ENCODE measurements at regions not wholly inside any gene's neighbourhood (a gene's known extent, or its start where the extent isn't known, plus 50 kb on each side); places are given as distances from the start of the nearest gene placed in this dataset.

- Histone ChIP-seq H3K4me3 (no peak overlapping the region), H3K27ac (no peak overlapping the region), H3K9me3 (no peaks in the 10 kb centered on the region), H3K27me3 (no peaks in the 10 kb centered on the region), H3K4me1 (no peaks in the 10 kb centered on the region), H3K36me3 (no peaks in the 10 kb centered on the region)
- no peak for DNase-seq
- WGBS, 2 donors: 69% methylated on average over 1 of the region's 1 CpG
- TF ChIP-seq POLR2A (IDR thresholded peaks at IDR 0.05) (no peak), CTCF (IDR thresholded peaks at IDR 0.05) (no peak), EP300 (IDR thresholded peaks at IDR 0.05) (no peak), POLR2AphosphoS5 (IDR thresholded peaks at IDR 0.05) (no peak)
- intact Hi-C loops (cut with DNase I): no loop called here
Observed at GRCh38 chr4:162938738-162939485, 227.8 kb downstream of the NAF1 start.

GRCh38 chr4:162935214-162935613, 231.5 kb downstream of the NAF1 start:
- 77% methylated on average over 6 of the region's 6 CpGs for WGBS, 2 donors
- no peaks in the 10 kb centered on the region for H3K4me1 ChIP-seq

GRCh38 chr4:162931286-162931685, 235.4 kb downstream of the NAF1 start:
- TF ChIP-seq POLR2A (IDR thresholded peaks at IDR 0.05): no peak
- no peak for TF ChIP-seq POLR2AphosphoS5 (IDR thresholded peaks at IDR 0.05)
- no peak for TF ChIP-seq EP300 (IDR thresholded peaks at IDR 0.05)
- no peak for TF ChIP-seq CTCF (IDR thresholded peaks at IDR 0.05)
- Histone ChIP-seq H3K27ac (no peak overlapping the region), H3K36me3 (no peaks in the 10 kb centered on the region), H3K27me3 (no peaks in the 10 kb centered on the region), H3K4me1 (no peaks in the 10 kb centered on the region), H3K4me3 (no peak overlapping the region), H3K9me3 (no peaks in the 10 kb centered on the region)
- no peak for DNase-seq
- intact Hi-C loops (cut with DNase I): no loop called here
- WGBS, 2 donors: 62 to 66% methylated on average over 4 of the region's 4 CpGs

More at GRCh38 chr4:162935214-162935613, 231.5 kb downstream of the NAF1 start:
- Histone ChIP-seq H3K9me3 (no peaks in the 10 kb centered on the region), H3K36me3 (no peaks in the 10 kb centered on the region), H3K4me3 (no peak overlapping the region), H3K27ac (no peak overlapping the region), H3K27me3 (no peaks in the 10 kb centered on the region)
- no peak for DNase-seq
- TF ChIP-seq EP300 (IDR thresholded peaks at IDR 0.05) (no peak), POLR2A (IDR thresholded peaks at IDR 0.05) (no peak)
- intact Hi-C loops (cut with DNase I): no loop called here

- Histone ChIP-seq H3K4me1 (no peaks in the 10 kb centered on the region), H3K4me3 (no peak overlapping the region), H3K9me3 (peaks cover 0 to 5% (median 0%) of the 10 kb centered on the region in 4 donors), H3K27ac (no peak overlapping the region), H3K27me3 (no peaks in the 10 kb centered on the region), H3K36me3 (no peaks in the 10 kb centered on the region)
- intact Hi-C loops (cut with DNase I): no loop called here
- 70 to 76% methylated on average over 9 of the region's 9 CpGs for WGBS, 2 donors
- no peak for DNase-seq
- no peak for TF ChIP-seq POLR2A (IDR thresholded peaks at IDR 0.05)
- no peak for TF ChIP-seq CTCF (IDR thresholded peaks at IDR 0.05)
- TF ChIP-seq EP300 (IDR thresholded peaks at IDR 0.05): no peak
- no peak for TF ChIP-seq POLR2AphosphoS5 (IDR thresholded peaks at IDR 0.05)
Observed at GRCh38 chr4:162921178-162921785, 245.4 kb downstream of the NAF1 start.

GRCh38 chr4:162920649-162921048, 246.0 kb downstream of the NAF1 start:
- intact Hi-C loops (cut with DNase I): no loop called here
- WGBS, 2 donors: 31 to 69% methylated on average over 3 of the region's 3 CpGs
- Histone ChIP-seq H3K27me3 (no peaks in the 10 kb centered on the region), H3K27ac (no peak overlapping the region), H3K36me3 (no peaks in the 10 kb centered on the region), H3K4me3 (no peak overlapping the region), H3K9me3 (peaks cover 0 to 5% (median 1%) of the 10 kb centered on the region in 4 donors), H3K4me1 (no peaks in the 10 kb centered on the region)
- TF ChIP-seq EP300 (IDR thresholded peaks at IDR 0.05) (no peak), CTCF (IDR thresholded peaks at IDR 0.05) (no peak), POLR2A (IDR thresholded peaks at IDR 0.05) (no peak), POLR2AphosphoS5 (IDR thresholded peaks at IDR 0.05) (no peak)
- DNase-seq: no peak
